Liver (tissue), 3 donors: ENCODE measurements at regions not wholly inside any gene's neighbourhood (a gene's known extent, or its start where the extent isn't known, plus 50 kb on each side); places are given as distances from the start of the nearest gene placed in this dataset.

Source experiments
- EGR1 ChIP-seq, 2 donors: IDR thresholded peaks; 2 replicates each; pipeline ENCODE4 v1.6.1; 2016 to 2018; ENCODE audit warnings: antibody characterized with exemption in 2 of 2, low read depth in 2 of 2
- RAD21 ChIP-seq, 2 donors: IDR thresholded peaks; 2 replicates each; pipeline ENCODE4 v1.6.1; 2016; ENCODE audit warnings: antibody characterized with exemption in 2 of 2, mild to moderate bottlenecking in 2 of 2
- TAF1 ChIP-seq: conservative IDR thresholded peaks from 2 replicates; pipeline ENCODE4 v1.6.1; 2016; ENCODE audit warnings: antibody characterized with exemption, mild to moderate bottlenecking
- YY1 ChIP-seq: IDR thresholded peaks from 2 replicates; pipeline ENCODE4 v1.6.1; 2016; ENCODE audit warnings: antibody characterized with exemption, mild to moderate bottlenecking
- TF ChIP-seq, protein P1 (sequence below): fragments of 150-350 bp; IDR thresholded peaks from 2 replicates; pipeline ENCODE4 v1.5.1; 2017; ENCODE audit warnings: improper control_type of control experiment, low read depth, low read length; ENCODE audit not compliant: missing input control
- TF ChIP-seq, protein P2 (sequence below): IDR thresholded peaks from 2 replicates; pipeline ENCODE4 v1.6.1; 2016; ENCODE audit warnings: antibody characterized with exemption
- TF ChIP-seq, protein P3 (sequence below): IDR thresholded peaks from 2 replicates; pipeline ENCODE4 v1.6.1; 2016; ENCODE audit warnings: antibody characterized with exemption
- donor health status: healthy.
- donor health status: healthy.

DNA sequence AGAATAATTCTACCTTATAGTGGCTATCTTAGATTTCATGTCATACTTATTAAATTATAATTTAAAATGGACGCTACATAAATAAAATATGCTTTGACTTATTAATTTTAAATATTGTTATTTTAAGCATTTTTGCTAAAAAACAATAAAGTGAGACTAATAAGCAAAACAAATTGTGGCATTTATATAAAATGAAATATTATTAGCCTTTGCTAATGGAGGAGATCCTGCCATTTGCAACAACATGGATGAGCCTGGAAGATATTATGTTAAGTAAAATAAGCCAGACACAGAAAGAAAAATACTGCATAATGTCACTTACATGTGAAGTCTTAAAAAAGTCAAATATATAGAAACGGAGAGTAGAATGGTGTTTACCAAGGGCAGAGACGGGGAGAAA, 54.8 kb upstream of the PIK3R4 start:
- TF ChIP-seq TAF1 = no peak
- no peak for TF ChIP-seq YY1
- TF ChIP-seq, protein P1, sequence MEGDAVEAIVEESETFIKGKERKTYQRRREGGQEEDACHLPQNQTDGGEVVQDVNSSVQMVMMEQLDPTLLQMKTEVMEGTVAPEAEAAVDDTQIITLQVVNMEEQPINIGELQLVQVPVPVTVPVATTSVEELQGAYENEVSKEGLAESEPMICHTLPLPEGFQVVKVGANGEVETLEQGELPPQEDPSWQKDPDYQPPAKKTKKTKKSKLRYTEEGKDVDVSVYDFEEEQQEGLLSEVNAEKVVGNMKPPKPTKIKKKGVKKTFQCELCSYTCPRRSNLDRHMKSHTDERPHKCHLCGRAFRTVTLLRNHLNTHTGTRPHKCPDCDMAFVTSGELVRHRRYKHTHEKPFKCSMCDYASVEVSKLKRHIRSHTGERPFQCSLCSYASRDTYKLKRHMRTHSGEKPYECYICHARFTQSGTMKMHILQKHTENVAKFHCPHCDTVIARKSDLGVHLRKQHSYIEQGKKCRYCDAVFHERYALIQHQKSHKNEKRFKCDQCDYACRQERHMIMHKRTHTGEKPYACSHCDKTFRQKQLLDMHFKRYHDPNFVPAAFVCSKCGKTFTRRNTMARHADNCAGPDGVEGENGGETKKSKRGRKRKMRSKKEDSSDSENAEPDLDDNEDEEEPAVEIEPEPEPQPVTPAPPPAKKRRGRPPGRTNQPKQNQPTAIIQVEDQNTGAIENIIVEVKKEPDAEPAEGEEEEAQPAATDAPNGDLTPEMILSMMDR = no peak
- no peak for TF ChIP-seq RAD21 (IDR thresholded peaks at IDR 0.05)
- TF ChIP-seq, protein P2, sequence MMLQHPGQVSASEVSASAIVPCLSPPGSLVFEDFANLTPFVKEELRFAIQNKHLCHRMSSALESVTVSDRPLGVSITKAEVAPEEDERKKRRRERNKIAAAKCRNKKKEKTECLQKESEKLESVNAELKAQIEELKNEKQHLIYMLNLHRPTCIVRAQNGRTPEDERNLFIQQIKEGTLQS = no peak
- no peak for TF ChIP-seq EGR1 (IDR thresholded peaks at IDR 0.05; ENCODE audit: low read depth in 2 of 2)
- TF ChIP-seq, protein P3, sequence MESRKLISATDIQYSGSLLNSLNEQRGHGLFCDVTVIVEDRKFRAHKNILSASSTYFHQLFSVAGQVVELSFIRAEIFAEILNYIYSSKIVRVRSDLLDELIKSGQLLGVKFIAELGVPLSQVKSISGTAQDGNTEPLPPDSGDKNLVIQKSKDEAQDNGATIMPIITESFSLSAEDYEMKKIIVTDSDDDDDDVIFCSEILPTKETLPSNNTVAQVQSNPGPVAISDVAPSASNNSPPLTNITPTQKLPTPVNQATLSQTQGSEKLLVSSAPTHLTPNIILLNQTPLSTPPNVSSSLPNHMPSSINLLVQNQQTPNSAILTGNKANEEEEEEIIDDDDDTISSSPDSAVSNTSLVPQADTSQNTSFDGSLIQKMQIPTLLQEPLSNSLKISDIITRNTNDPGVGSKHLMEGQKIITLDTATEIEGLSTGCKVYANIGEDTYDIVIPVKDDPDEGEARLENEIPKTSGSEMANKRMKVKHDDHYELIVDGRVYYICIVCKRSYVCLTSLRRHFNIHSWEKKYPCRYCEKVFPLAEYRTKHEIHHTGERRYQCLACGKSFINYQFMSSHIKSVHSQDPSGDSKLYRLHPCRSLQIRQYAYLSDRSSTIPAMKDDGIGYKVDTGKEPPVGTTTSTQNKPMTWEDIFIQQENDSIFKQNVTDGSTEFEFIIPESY = no peak
